ENCODE measurements at regions not wholly inside any gene's neighbourhood (a gene's known extent, or its start where the extent isn't known, plus 50 kb on each side); places are given as distances from the start of the nearest gene placed in this dataset.

DNA sequence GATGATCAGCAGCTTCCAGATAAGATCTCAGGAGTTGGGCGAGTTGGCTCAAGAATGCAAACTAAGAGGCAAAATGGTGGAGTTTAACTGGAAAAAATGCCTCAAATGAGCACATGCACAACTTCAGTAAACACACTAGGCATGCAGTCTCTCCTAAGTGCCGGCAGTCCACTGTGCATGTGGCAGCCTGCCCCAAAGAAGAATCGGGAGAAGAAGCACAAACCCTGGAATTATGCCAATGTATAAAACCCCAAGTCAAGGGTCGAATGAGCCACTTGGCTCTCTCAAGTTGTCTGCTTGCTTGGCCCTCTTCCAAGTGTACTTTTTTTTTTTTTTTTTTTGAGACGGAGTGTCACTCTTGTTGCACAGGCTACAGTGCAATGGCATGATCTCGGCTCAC lies 53.3 kb upstream of the SLITRK1 start:
- intact Hi-C loops (cut with DNase I): no loop called here
- WGBS, 2 donors: 19 to 26% methylated on average over 6 of the region's 6 CpGs
- TF ChIP-seq, protein P1, sequence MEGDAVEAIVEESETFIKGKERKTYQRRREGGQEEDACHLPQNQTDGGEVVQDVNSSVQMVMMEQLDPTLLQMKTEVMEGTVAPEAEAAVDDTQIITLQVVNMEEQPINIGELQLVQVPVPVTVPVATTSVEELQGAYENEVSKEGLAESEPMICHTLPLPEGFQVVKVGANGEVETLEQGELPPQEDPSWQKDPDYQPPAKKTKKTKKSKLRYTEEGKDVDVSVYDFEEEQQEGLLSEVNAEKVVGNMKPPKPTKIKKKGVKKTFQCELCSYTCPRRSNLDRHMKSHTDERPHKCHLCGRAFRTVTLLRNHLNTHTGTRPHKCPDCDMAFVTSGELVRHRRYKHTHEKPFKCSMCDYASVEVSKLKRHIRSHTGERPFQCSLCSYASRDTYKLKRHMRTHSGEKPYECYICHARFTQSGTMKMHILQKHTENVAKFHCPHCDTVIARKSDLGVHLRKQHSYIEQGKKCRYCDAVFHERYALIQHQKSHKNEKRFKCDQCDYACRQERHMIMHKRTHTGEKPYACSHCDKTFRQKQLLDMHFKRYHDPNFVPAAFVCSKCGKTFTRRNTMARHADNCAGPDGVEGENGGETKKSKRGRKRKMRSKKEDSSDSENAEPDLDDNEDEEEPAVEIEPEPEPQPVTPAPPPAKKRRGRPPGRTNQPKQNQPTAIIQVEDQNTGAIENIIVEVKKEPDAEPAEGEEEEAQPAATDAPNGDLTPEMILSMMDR (IDR thresholded peaks at IDR 0.05): no peak
- TF ChIP-seq POLR2A (IDR thresholded peaks at IDR 0.05): no peak

More for the DNA sequence above, 53.3 kb upstream of the SLITRK1 start:
- H3K27me3 ChIP-seq: no peaks in the 10 kb centered on the region
- no peaks in the 10 kb centered on the region for H3K4me1 ChIP-seq
- H3K9me3 ChIP-seq: no peaks in the 10 kb centered on the region
- H3K36me3 ChIP-seq: no peaks in the 10 kb centered on the region
- H3K27ac ChIP-seq: no peak overlapping the region
- DNase-seq: no peak
- no peak overlapping the region for H3K4me3 ChIP-seq (replicated peaks in 1 of 3)
